RWPE1 (cell line): ENCODE measurements at regions not wholly inside any gene's neighbourhood (a gene's known extent, or its start where the extent isn't known, plus 50 kb on each side); places are given as distances from the start of the nearest gene placed in this dataset.

Experiments used
- CTCF ChIA-PET: fragments of 350-600 bp; sonication (Branson Sonifier 250); formaldehyde crosslinking; extraction: SDS; loops from one replicate; lab custom pipeline; 2021; lab: Yijun Ruan, JAX
- POLR2A ChIA-PET: fragments of 400-600 bp; formaldehyde crosslinking; extraction: SDS; loops from one replicate; lab custom pipeline; 2020; ENCODE audit warnings: antibody characterized with exemption; ENCODE audit not compliant: low non-redundant PET; lab: Yijun Ruan, JAX
- DNase-seq: peaks from one replicate; pipeline ENCODE4 v3.0.0; 2012; ENCODE audit warnings: low spot score
- H3K27ac ChIP-seq: fragments of 450-650 bp; 2 replicates; pipeline ENCODE4 v1.5.1; 2017
- CTCF ChIP-seq: fragments of 450-650 bp; conservative IDR thresholded peaks from 2 replicates; pipeline ENCODE4 v1.5.1; 2017; ENCODE audit warnings: low read depth, mild to moderate bottlenecking

GRCh38 chr4:111635646-111636045 lies 509.6 kb upstream of the FAM241A start:
- no peak overlapping the region for H3K27ac ChIP-seq
- DNase-seq: no peak
- CTCF ChIA-PET: no interaction called here
- no peak for TF ChIP-seq CTCF
- POLR2A ChIA-PET: no interaction called here

- no peak for TF ChIP-seq CTCF
- no peak for DNase-seq
- POLR2A ChIA-PET: no interaction called here
- CTCF ChIA-PET: no interaction called here
- H3K27ac ChIP-seq: no peak overlapping the region
Measured at GRCh38 chr4:111636961-111637585, 508.2 kb upstream of the FAM241A start.

GRCh38 chr4:111639120-111639690 lies 506.0 kb upstream of the FAM241A start:
- TF ChIP-seq CTCF: no peak
- no peak for DNase-seq
- CTCF ChIA-PET: interaction anchor here (0.7 kb wide), 1 partner anchor 1385 kb away, joined by 10 read pairs; no protein-coding TSS in a partner anchor
- POLR2A ChIA-PET: no interaction called here
- no peak overlapping the region for H3K27ac ChIP-seq

GRCh38 chr4:111639876-111640275 lies 505.4 kb upstream of the FAM241A start:
- CTCF ChIA-PET: interaction anchor here (0.7 kb wide), 1 partner anchor 1385 kb away, joined by 10 read pairs; no protein-coding TSS in a partner anchor
- POLR2A ChIA-PET: no interaction called here
- DNase-seq: peak; percentile 19
- TF ChIP-seq CTCF: no peak
- H3K27ac ChIP-seq: no peak overlapping the region

GRCh38 chr4:111641813-111642579 lies 503.3 kb upstream of the FAM241A start:
- no peak overlapping the region for H3K27ac ChIP-seq
- CTCF ChIA-PET: interaction anchor here (0.6 to 1.5 kb wide), 5 partner anchors 213 to 1015 kb away, joined by 3 to 9 read pairs (median 3); no protein-coding TSS in a partner anchor
- POLR2A ChIA-PET: no interaction called here
- TF ChIP-seq CTCF: peak; percentile 85
- DNase-seq: peak; percentile 73

- TF ChIP-seq CTCF: no peak
- CTCF ChIA-PET: no interaction called here
- no peak overlapping the region for H3K27ac ChIP-seq
- POLR2A ChIA-PET: no interaction called here
- no peak for DNase-seq
Measured at GRCh38 chr4:111648056-111648455, 497.2 kb upstream of the FAM241A start.
